WTC11 (cell line): ENCODE measurements at regions not wholly inside any gene's neighbourhood (a gene's known extent, or its start where the extent isn't known, plus 50 kb on each side); places are given as distances from the start of the nearest gene placed in this dataset.

Source experiments
- ATAC-seq: fragments of 200-7000 bp; cut with Tn5 transposase; 2 replicates; pipeline ENCODE4 v1.10.0; 2021; ENCODE audit warnings: mild to moderate bottlenecking, moderate library complexity
- CTCF ChIA-PET: fragments of 300-600 bp; sonication (Branson Sonifier 250); formaldehyde crosslinking; loops from one replicate; lab custom pipeline; 2021; ENCODE audit warnings: antibody characterized with exemption; lab: Charles Lee
- POLR2A ChIA-PET: fragments of 350-600 bp; sonication (Branson Sonifier 250); formaldehyde crosslinking; loops from one replicate; lab custom pipeline; 2021; ENCODE audit warnings: antibody characterized with exemption; lab: Charles Lee
- DNase-seq: peaks from one replicate; pipeline ENCODE4 v3.0.0; 2021; ENCODE audit warnings: low spot score
- H3K27ac Mint-ChIP-seq: 2 replicates; pipeline ENCODE4 v1.8.0; 2021; ENCODE audit warnings: mixed read lengths
- H3K27me3 Mint-ChIP-seq: 2 replicates; pipeline ENCODE4 v1.8.0; 2021; ENCODE audit warnings: low read depth, mild to moderate bottlenecking, moderate library complexity, mixed read lengths
- H3K36me3 Mint-ChIP-seq: 2 replicates; pipeline ENCODE4 v1.8.0; 2021; ENCODE audit warnings: mixed read lengths
- H3K4me1 Mint-ChIP-seq: 2 replicates; pipeline ENCODE4 v1.8.0; 2022; ENCODE audit warnings: mixed read lengths
- H3K4me3 Mint-ChIP-seq: 2 replicates; pipeline ENCODE4 v1.8.0; 2021; ENCODE audit warnings: mild to moderate bottlenecking, moderate library complexity, mixed read lengths
- H3K9me3 Mint-ChIP-seq: 2 replicates; pipeline ENCODE4 v1.8.0; 2021; ENCODE audit warnings: mixed read lengths
- CREB1 ChIP-seq: sonication (generic); formaldehyde crosslinking; IDR thresholded peaks from 2 replicates; pipeline ENCODE4 v1.8.0; 2023; ENCODE audit warnings: mild to moderate bottlenecking, missing genetic modification reagents
- ETV6 ChIP-seq: sonication (generic); formaldehyde crosslinking; IDR thresholded peaks from 2 replicates; pipeline ENCODE4 v1.8.1; 2022; ENCODE audit warnings: mild to moderate bottlenecking, missing genetic modification reagents
- FOXJ3 ChIP-seq: sonication (generic); formaldehyde crosslinking; IDR thresholded peaks from 2 replicates; pipeline ENCODE4 v1.9.0; 2021; ENCODE audit warnings: missing genetic modification reagents, mild to moderate bottlenecking, borderline replicate concordance
- FOXK1 ChIP-seq: sonication (generic); formaldehyde crosslinking; IDR thresholded peaks from 2 replicates; pipeline ENCODE4 v1.8.0; 2022; ENCODE audit warnings: mild to moderate bottlenecking, moderate library complexity, missing genetic modification reagents
- HMGA2 ChIP-seq: fragments of 250-450 bp; sonication (Bioruptor Pico); IDR thresholded peaks from 2 replicates; pipeline ENCODE4 v1.4.0; 2021; ENCODE audit warnings: mild to moderate bottlenecking, moderate library complexity
- JUN ChIP-seq: sonication (generic); formaldehyde crosslinking; IDR thresholded peaks from 2 replicates; pipeline ENCODE4 v1.8.0; 2023; ENCODE audit warnings: mild to moderate bottlenecking, missing genetic modification reagents
- MAX ChIP-seq: sonication (generic); formaldehyde crosslinking; IDR thresholded peaks from 2 replicates; pipeline ENCODE4 v1.8.0; 2022; ENCODE audit warnings: mild to moderate bottlenecking, missing genetic modification reagents
- MLX ChIP-seq: sonication (generic); formaldehyde crosslinking; IDR thresholded peaks from 2 replicates; pipeline ENCODE4 v1.8.1; 2023; ENCODE audit warnings: mild to moderate bottlenecking, missing genetic modification reagents, moderate library complexity
- MYBL2 ChIP-seq: sonication (generic); formaldehyde crosslinking; IDR thresholded peaks from 2 replicates; pipeline ENCODE4 v1.8.1; 2023; ENCODE audit warnings: mild to moderate bottlenecking, moderate library complexity, missing genetic modification reagents
- NR1H2 ChIP-seq: sonication (generic); formaldehyde crosslinking; IDR thresholded peaks from 2 replicates; pipeline ENCODE4 v1.9.0; 2021; ENCODE audit warnings: mild to moderate bottlenecking, moderate library complexity, missing genetic modification reagents
- PREB ChIP-seq: sonication (generic); formaldehyde crosslinking; IDR thresholded peaks from 2 replicates; pipeline ENCODE4 v1.8.1; 2022; ENCODE audit warnings: mild to moderate bottlenecking, missing genetic modification reagents, moderate library complexity, borderline replicate concordance
- RORB ChIP-seq: fragments of 250-450 bp; sonication (Bioruptor Pico); IDR thresholded peaks from 2 replicates; pipeline ENCODE4 v1.9.0; 2021; ENCODE audit warnings: mild to moderate bottlenecking
- TP53 ChIP-seq: sonication (generic); formaldehyde crosslinking; IDR thresholded peaks from 2 replicates; pipeline ENCODE4 v1.8.1; 2023; ENCODE audit warnings: mild to moderate bottlenecking, missing genetic modification reagents
- ZNF121 ChIP-seq: sonication (generic); formaldehyde crosslinking; IDR thresholded peaks from 2 replicates; pipeline ENCODE4 v1.8.0; 2023; ENCODE audit warnings: missing genetic modification reagents
- ZNF219 ChIP-seq: sonication (generic); formaldehyde crosslinking; IDR thresholded peaks from 2 replicates; pipeline ENCODE4 v1.8.0; 2023; ENCODE audit warnings: missing genetic modification reagents, mild to moderate bottlenecking, borderline replicate concordance
- ZNF281 ChIP-seq: sonication (generic); formaldehyde crosslinking; IDR thresholded peaks from 2 replicates; pipeline ENCODE4 v1.8.0; 2023; ENCODE audit warnings: mild to moderate bottlenecking, missing genetic modification reagents
- ZNF532 ChIP-seq: fragments of 250-450 bp; sonication (Bioruptor Pico); IDR thresholded peaks from 2 replicates; pipeline ENCODE4 v1.9.0; 2021; ENCODE audit warnings: mild to moderate bottlenecking, borderline replicate concordance
- ZNF671 ChIP-seq: fragments of 250-450 bp; sonication (Bioruptor Pico); IDR thresholded peaks from 2 replicates; pipeline ENCODE4 v1.8.0; 2021; ENCODE audit warnings: mild to moderate bottlenecking
- TF ChIP-seq, protein P1 (sequence below): sonication (generic); formaldehyde crosslinking; IDR thresholded peaks from 2 replicates; pipeline ENCODE4 v1.8.1; 2023; ENCODE audit warnings: mild to moderate bottlenecking, moderate library complexity, missing genetic modification reagents

DNA sequence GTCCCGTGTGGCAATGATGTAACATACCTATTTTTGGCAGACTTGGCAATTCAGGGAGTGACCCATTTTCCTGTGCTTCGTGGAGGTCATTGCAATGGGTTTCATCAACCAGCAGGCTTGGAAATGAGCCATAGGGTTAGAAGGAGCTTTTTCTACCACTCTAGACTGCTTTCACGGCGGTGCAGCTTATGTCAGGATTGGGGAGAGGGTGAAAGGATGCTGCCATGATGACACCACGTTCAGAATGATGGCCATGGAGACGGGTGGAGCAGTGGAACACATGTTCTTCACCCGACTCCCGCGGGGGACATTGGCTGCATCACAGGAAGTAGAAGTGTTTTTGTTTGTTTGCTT lies 220.2 kb downstream of the EMX2 start (continued):
- TF ChIP-seq ZNF532 (no peak), CREB1 (CRISPR knock-in tag) (no peak), ZNF121 (no peak), ETV6 (CRISPR knock-in tag) (no peak), MAX (CRISPR knock-in tag) (no peak), JUN (no peak), TP53 (no peak)

- no peak for ATAC-seq
- Mint-ChIP-seq H3K27ac (no peak overlapping the region), H3K27me3 (no peaks in the 10 kb centered on the region)
- TF ChIP-seq FOXJ3 (CRISPR knock-in tag) = no peak
- no peak for TF ChIP-seq MLX (CRISPR knock-in tag)
- no peak for TF ChIP-seq PREB (CRISPR knock-in tag)
- TF ChIP-seq, protein P1, sequence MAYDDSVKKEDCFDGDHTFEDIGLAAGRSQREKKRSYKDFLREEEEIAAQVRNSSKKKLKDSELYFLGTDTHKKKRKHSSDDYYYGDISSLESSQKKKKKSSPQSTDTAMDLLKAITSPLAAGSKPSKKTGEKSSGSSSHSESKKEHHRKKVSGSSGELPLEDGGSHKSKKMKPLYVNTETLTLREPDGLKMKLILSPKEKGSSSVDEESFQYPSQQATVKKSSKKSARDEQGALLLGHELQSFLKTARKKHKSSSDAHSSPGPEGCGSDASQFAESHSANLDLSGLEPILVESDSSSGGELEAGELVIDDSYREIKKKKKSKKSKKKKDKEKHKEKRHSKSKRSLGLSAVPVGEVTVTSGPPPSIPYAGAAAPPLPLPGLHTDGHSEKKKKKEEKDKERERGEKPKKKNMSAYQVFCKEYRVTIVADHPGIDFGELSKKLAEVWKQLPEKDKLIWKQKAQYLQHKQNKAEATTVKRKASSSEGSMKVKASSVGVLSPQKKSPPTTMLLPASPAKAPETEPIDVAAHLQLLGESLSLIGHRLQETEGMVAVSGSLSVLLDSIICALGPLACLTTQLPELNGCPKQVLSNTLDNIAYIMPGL (CRISPR knock-in tag) = no peak
- no peak for TF ChIP-seq RORB (CRISPR knock-in tag)
- no peak for TF ChIP-seq ZNF219 (CRISPR knock-in tag)
- TF ChIP-seq ZNF532 = no peak
- no peak for TF ChIP-seq ZNF121
- TF ChIP-seq ZNF281 (CRISPR knock-in tag) = no peak
- no peak for TF ChIP-seq MYBL2 (CRISPR knock-in tag)
- no peak for TF ChIP-seq TP53
- no peak for TF ChIP-seq ZNF671 (CRISPR knock-in tag)
- TF ChIP-seq FOXK1 = no peak
- no peak for TF ChIP-seq NR1H2
- TF ChIP-seq HMGA2 (CRISPR knock-in tag) = no peak
- TF ChIP-seq, all 79 proteins: peak for 0
- H3K4me3 Mint-ChIP-seq = no peak overlapping the region
- peaks cover 3% of the 10 kb centered on the region for H3K9me3 Mint-ChIP-seq
- ChIA-PET CTCF (interaction anchor here (2.1 kb wide), 1 partner anchor 22 kb away, joined by 8 read pairs; no protein-coding TSS in a partner anchor), POLR2A (no interaction called here)
- H3K4me1 Mint-ChIP-seq = peaks cover 4% of the 10 kb centered on the region
- H3K36me3 Mint-ChIP-seq = no peaks in the 10 kb centered on the region
- DNase-seq = no peak
These were observed 221.0 kb downstream of the EMX2 start for GRCh38 chr10:117763528-117763927.
